Stomach (tissue), 4 donors: ENCODE measurements at regions not wholly inside any gene's neighbourhood (a gene's known extent, or its start where the extent isn't known, plus 50 kb on each side); places are given as distances from the start of the nearest gene placed in this dataset.
"Not testable (repeated sequence)": the region's sequence is repeated elsewhere in the genome, so short reads cannot be mapped to it uniquely, and the experiment has no call there.

Experiments used
- EP300 ChIP-seq: sonication (generic); formaldehyde crosslinking; IDR thresholded peaks from one replicate; pipeline ENCODE4 v1.6.1; 2017; ENCODE audit warnings: antibody characterized with exemption
- POLR2A ChIP-seq, 4 donors: fragments of 450-650 bp; IDR thresholded peaks; one replicate each; pipeline ENCODE4 v1.6.1; 2016; ENCODE audit warnings: antibody characterized with exemption in 4 of 4, control low read depth in 2 of 4, mild to moderate bottlenecking in 1 of 4, moderate library complexity in 1 of 4
- POLR2AphosphoS5 ChIP-seq, 3 donors: sonication (generic); formaldehyde crosslinking; IDR thresholded peaks; one replicate each; pipeline ENCODE4 v1.6.1; 2016; ENCODE audit warnings: antibody characterized with exemption in 3 of 3
- TF ChIP-seq, protein P1 (sequence below), 7 experiments: fragments of 450-650 bp in 4 of 7; fragments of 200-600 bp in 3 of 7; sonication (generic) in 3 of 7; IDR thresholded peaks; one replicate each; pipeline ENCODE4 v1.5.1; 2016 to 2019; ENCODE audit warnings: antibody characterized with exemption in 7 of 7, control low read depth in 2 of 7, mild to moderate bottlenecking in 1 of 7

DNA sequence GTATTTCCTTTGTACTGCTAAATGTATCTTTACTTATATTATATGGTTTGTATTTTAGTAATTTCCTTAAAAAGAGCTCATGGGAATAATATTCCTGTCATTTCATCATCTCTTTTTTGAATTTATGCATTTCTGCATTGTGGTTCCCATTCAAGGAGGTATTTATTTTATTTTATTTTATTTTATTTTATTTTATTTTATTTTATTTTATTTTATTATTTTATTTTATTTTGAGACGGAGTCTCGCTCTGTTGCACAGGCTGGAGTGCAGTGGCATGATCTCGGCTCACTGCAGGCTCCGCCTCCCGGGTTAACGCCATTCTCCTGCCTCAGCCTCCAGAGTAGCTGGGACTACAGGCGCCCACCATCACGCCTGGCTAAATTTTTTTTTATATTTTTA, 371.2 kb downstream of the PDCD6IP start:
- not testable (repeated sequence) for TF ChIP-seq POLR2A (IDR thresholded peaks at IDR 0.05); POLR2AphosphoS5 (IDR thresholded peaks at IDR 0.05); EP300
- TF ChIP-seq, protein P1, sequence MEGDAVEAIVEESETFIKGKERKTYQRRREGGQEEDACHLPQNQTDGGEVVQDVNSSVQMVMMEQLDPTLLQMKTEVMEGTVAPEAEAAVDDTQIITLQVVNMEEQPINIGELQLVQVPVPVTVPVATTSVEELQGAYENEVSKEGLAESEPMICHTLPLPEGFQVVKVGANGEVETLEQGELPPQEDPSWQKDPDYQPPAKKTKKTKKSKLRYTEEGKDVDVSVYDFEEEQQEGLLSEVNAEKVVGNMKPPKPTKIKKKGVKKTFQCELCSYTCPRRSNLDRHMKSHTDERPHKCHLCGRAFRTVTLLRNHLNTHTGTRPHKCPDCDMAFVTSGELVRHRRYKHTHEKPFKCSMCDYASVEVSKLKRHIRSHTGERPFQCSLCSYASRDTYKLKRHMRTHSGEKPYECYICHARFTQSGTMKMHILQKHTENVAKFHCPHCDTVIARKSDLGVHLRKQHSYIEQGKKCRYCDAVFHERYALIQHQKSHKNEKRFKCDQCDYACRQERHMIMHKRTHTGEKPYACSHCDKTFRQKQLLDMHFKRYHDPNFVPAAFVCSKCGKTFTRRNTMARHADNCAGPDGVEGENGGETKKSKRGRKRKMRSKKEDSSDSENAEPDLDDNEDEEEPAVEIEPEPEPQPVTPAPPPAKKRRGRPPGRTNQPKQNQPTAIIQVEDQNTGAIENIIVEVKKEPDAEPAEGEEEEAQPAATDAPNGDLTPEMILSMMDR (IDR thresholded peaks at IDR 0.05): not testable (repeated sequence)
